CD4-positive, alpha-beta T cell treated with Interleukin-10 for 1 hour (primary cell): ENCODE measurements at regions not wholly inside any gene's neighbourhood (a gene's known extent, or its start where the extent isn't known, plus 50 kb on each side); places are given as distances from the start of the nearest gene placed in this dataset.
A peak's percentile ranks its signal among the peaks of the same experiment; 100 is the strongest.
"Not testable (repeated sequence)": the region's sequence is repeated elsewhere in the genome, so short reads cannot be mapped to it uniquely, and the experiment has no call there.

Experiments used
- DNase-seq: peaks from one replicate; pipeline ENCODE4 v3.0.0-alpha.2; 2020

- no peak for DNase-seq
These were observed 142.8 kb upstream of the SV2C start for GRCh38 chr5:75940418-75940817.

GRCh38 chr5:75935572-75935971 lies 147.6 kb upstream of the SV2C start:
- DNase-seq: no peak

GRCh38 chr5:75933489-75933888 lies 149.7 kb upstream of the SV2C start:
- DNase-seq: no peak

DNA sequence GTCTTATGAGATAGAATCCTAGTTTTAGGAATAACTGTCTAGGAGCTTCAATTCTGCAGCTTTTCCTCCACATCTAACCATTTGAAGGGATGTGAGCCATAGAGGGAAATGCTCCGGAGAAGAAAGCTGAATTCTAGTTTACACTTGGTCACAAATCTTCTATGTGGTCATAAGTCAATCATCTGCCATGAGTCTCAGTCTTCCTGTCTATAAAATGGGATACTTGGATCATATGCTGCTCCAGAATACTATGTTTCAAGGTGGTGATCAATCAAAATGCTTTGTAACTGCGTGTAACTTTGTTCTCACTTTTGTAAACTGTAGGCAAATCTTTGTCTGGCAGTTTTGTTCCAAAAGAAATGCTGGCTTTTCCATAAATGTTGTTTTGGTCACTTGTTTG lies 152.0 kb upstream of the SV2C start:
- DNase-seq: no peak

DNA sequence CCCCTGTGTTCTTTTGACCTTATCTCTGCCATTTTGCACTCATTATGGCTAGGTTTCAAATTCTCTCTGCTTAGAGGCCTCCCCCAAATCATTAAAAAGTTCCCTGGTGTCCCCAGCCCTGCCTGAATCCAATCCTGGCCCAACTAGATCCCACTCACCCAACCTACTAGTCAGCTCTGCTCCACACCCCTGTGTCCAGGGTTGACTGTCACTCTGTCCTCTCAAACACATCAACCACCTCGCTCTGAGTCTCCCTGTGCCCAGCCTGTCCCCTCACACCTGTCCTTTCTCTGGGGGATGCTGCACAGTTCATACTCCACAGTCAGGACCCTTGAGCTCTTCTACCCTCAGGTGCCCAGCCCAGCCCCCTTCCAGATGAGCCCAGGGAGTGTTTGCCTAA lies 154.2 kb upstream of the SV2C start:
- no peak for DNase-seq

DNA sequence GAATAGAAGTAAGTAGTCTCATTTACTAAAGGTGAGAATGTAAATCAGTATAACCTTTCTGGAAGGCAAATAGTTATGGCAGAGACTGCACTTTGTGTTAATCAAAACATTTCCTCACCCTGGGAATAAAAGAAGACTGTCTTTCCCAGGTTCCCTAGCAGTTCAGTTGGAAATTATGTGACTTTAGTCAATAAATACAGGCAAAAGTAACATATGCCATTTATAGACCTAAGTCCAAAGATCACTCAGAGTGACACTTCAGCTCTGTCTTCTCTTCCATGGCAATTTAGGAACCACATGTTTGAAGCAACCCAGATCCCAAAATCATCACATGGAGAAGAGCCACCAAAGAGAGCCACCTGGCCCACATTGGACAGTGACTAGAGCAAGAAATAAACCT lies 160.7 kb upstream of the SV2C start:
- no peak for DNase-seq

GRCh38 chr5:75921011-75921410 lies 162.2 kb upstream of the SV2C start:
- DNase-seq: no peak

DNA sequence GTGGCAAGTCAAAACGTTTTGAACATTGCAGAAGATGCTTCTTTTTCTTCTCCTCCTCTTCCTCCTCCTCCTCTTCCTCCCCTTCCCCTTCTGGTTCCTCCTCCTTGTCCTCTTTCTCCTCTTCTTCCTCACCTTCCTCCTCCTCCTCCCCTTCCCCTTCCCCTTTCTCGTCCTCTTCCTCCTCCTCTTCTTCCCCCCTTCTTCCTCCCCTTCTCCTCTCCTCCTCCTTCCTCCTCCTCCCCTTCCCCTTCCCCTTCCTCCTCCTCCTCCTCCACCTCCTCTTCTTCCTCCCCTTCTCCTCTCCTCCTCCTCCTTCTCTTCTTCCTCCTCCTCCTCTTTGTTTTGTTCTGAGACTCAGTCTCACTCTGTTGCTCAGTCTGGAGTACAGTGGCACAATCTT lies 167.0 kb upstream of the SV2C start:
- DNase-seq: no peak

DNA sequence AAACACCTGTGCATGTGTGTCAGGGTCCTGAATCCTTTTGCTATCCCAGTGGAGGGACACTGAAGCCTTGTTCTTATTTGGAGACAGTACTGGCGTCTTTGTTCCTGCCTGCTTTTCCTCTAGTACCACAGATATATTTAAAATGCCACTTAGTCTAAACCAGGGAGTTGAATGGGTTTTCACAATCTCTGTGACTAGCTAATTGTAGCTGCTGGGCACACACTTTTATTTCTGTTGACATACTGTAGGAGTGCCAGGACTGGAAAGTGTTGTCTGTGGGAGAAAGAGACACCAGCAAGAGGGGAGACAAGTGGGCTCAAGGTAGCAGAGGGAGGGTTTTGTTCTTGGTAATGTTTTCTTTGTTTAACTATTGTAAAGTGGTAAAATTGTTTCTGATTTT lies 174.0 kb upstream of the SV2C start:
- DNase-seq: no peak

- DNase-seq: no peak
These were observed 175.5 kb upstream of the SV2C start for GRCh38 chr5:75907651-75908050.

DNA sequence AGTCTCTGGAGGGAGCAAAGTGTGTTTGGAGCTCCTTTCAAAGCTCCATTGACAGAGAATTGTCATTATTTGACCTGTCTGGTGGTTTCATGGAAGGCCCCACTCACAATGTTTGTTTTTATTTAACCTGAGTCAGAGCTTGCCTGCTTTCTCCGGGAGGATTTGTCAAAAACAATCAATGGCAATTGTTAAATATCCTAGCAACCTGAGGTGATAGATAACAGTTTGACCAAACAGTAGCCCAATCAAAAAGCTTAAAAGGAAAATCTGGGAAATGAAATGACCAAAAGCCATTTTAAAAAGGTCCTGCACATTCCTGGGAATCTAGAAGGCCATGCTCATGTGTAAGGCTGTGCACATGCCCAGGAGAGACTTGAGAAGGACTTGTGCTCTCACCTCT lies 177.2 kb upstream of the POC5 start:
- DNase-seq: no peak

DNA sequence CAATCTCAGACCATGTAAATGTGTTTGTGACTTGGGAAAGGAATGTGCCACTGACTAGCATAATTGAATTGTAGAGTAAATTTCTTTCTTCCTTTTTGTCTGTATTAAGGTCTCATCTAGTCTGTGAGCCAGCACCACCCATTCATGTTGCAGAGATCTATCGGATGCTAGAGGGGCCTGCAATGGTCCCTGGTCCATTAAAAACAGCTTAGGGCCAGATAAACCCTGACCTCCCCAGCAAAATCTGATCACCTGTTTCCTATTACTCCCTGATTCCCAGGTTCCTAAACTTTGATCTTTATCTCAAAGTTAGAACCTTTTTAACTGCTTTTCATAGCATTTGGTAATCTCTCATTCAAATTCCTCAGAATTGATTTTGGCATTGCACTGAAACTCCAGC lies 174.5 kb upstream of the POC5 start:
- DNase-seq: no peak

DNA sequence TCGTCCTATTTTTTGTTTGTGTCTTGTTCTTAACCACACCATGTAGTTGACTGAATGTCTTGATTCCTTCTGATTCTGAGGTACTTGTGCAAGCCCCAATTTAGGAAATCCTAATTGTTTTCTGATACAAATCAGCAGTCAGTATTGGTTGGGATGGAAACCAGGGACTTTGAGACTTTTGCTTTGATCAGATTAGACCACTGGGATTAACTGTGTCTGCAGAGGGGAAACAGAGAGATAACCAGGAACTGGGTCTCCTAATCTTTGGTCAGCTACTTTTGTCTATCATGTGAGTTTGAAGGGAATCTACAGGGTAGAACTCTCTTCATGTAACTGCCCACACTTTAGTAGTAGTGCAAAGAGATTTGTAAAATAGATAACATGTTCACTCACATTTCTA lies 173.8 kb upstream of the POC5 start:
- no peak for DNase-seq

DNA sequence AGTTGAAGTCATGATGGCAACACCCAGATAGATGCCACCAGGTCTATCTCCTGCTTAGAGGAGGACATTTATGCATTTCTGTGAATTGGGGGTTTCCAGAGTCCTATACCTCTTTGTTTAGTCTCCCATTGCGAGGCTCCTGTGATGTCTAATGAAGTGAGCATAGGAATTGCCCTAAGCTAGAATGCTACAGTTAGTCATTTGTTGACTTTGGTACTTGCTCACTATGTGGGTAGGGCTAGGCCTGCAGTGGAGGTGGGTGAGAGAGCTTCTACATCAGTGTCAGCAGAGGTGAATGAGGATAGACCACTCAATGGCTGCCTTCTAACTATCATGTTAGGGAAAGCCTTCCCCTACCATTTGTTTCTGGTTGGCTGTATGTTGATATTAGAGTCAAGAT lies 173.3 kb upstream of the POC5 start:
- DNase-seq: no peak

- no peak for DNase-seq
These were observed 169.5 kb upstream of the POC5 start for GRCh38 chr5:75886706-75887105.

DNA sequence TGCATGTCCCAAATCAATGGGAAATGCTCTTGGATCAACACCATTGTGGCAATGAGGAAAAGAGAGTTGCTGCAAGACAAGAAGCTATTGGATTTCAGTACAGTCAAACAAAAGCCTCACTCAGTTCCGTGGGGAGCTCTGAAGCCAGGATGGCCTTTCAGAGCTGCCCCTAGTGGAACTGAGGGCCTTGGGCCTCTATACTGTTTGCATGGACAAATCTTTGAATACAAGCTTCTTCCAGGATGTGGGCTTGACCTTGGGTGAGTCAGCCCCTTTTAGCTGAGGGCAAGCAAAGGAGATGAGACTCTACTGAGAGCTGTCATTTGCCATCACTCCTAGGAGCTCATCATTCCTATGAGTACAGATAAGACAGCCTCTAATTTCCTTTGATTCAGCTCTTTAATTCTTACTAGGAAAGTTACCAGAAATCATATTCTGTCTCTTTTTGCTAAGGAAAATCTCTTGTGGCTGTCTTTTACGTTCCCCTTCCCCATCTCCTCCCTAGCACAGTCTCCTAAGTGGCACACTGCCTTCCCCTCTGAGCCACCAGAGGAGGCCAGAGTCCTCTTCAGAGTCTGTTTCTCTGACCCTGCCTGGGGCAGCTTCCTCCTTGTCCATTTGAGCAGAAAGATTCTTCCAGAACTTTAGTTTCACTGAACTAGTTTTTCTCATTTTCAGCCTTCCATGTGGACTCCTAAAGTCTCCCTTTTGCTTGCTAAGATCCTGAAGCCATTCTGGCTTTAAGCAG lies 168.8 kb upstream of the POC5 start:
- DNase-seq: peak; percentile 7

GRCh38 chr5:75885321-75885720 lies 168.1 kb upstream of the POC5 start:
- no peak for DNase-seq

DNA sequence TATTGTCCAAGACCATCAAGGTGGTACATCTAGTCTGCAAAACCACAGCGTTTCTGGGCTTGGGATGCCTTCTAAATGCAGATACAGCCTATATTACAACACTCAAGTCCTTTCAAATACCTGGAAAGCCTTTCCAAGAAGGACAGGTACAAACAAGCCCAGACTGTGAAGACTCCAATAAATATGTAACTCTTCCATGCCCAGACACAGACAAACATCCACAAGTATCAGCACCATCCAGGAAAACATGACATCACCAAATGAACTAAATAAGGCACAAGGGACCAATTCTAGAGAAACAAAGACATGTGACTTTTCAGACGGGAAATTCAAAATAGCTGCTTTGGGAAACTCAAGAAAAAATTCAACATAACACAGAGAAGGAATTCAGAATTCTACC lies 152.7 kb upstream of the POC5 start:
- no peak for DNase-seq

GRCh38 chr5:75862872-75863271 lies 145.6 kb upstream of the POC5 start:
- no peak for DNase-seq

- DNase-seq: not testable (repeated sequence)
These were observed 142.4 kb upstream of the POC5 start for GRCh38 chr5:75859621-75860020.

DNA sequence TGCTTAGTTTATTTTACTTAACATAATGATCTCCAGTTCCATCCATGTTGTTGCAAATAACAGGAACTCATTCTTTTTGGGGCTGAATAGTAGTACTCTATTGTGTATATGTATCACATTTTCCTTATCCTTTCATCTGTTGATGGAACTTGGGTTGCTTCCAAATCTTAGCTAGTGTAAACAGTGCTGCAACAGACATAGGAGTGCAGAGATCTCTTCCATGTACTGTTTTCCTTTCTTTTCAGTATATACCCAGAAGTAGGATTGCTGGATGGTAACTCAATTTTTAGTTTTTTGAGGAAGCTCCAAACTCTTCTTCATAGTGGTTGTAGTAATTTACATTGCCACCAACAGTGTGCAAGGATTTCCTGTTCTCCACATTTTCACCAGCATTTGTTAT lies 138.8 kb upstream of the POC5 start:
- DNase-seq: no peak

DNA sequence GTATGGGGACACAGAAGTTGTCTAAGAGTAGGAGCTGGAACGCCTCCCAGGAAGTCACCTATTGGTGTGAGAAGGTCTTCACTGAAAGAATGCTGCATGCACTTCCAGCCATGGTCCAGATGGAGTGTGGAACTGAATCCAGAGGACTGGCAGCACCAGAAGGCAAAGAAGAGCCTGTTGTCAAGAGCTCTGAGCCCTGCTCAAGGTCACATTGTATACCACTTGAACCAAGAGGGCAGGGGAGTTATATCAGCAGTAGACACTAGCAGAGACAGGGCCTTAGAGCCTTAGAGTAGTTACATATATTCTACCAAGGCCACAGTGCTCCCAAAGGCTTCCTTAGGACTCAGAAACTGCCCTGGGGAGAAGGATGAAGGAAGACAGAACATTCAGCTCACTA lies 130.8 kb upstream of the POC5 start:
- DNase-seq: no peak

- no peak for DNase-seq
These were observed 130.4 kb upstream of the POC5 start for GRCh38 chr5:75847561-75848021.

GRCh38 chr5:75844301-75844700 lies 127.1 kb upstream of the POC5 start:
- no peak for DNase-seq

DNA sequence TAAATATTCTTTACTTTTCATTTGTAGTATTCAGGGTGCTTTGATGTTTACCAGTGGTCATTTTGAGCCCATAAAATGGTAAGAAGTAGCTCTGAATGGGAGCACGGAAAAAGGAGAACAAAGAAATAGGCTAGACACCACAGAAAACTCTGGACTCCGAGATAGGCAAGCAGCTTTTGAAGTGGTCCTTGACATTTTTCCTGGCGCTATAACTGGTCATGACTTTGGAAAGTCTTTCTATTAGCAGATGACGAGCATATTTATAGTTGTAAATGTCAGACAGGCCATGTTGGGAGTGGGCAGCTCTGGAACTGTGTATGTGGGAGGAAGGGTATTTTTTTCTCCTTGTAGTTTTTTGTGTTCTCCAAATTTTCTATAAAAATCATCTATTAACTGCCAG lies 126.1 kb upstream of the POC5 start:
- DNase-seq: no peak

DNA sequence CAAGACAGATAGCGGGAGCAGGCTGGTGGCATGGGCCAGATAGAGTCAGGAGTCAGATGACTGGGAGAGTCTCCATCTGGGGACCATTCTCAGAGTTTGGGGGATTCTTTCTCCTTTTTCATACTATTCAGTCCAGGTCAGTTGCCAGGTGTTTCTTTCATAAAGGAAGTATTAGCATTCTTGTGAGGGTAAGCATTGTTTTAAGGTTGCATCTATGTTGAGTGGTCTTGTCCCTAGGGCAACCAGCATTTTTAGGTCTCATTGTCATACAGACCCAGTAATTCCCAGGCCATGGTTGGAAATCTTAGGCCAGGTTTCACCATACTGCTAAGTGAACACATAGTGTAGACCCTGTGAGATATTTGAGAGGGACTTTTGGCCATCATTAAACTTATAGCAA lies 122.3 kb upstream of the POC5 start:
- no peak for DNase-seq
